MM.1S (cell line): ENCODE measurements at regions not wholly inside any gene's neighbourhood (a gene's known extent, or its start where the extent isn't known, plus 50 kb on each side); places are given as distances from the start of the nearest gene placed in this dataset.

Experiments used
- EZH2 ChIP-seq: fragments of 300-600 bp; sonication (generic); optimal IDR thresholded peaks from 2 replicates; pipeline ENCODE3; 2017; ENCODE audit warnings: low read depth, mild to moderate bottlenecking, antibody characterized with exemption, low read length, mixed read lengths
- TF ChIP-seq, protein P1 (sequence below): fragments of 300-600 bp; sonication (generic); IDR thresholded peaks from 2 replicates; pipeline ENCODE4 v1.5.1; 2016; ENCODE audit warnings: antibody characterized with exemption, low read length, mixed read lengths

DNA sequence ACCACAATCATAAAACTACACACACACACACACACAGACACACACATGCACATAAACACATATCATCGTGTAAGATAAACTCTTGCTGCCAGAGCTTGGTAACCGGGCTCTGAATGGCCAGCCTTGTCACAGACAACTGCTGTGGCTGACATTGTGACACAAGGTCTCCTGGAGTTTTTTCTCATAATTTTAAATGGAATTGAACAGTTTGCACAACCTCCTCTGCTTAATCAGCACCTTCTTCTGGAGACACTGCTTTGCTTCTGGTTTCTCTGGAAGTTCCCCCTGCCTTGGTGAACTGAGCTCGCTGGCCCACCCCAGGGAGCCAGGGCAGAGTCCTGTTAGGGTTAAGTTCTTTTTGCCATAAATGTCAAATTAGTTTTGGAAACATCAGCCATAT lies 115.4 kb downstream of the UTP18 start:
- TF ChIP-seq, protein P1, sequence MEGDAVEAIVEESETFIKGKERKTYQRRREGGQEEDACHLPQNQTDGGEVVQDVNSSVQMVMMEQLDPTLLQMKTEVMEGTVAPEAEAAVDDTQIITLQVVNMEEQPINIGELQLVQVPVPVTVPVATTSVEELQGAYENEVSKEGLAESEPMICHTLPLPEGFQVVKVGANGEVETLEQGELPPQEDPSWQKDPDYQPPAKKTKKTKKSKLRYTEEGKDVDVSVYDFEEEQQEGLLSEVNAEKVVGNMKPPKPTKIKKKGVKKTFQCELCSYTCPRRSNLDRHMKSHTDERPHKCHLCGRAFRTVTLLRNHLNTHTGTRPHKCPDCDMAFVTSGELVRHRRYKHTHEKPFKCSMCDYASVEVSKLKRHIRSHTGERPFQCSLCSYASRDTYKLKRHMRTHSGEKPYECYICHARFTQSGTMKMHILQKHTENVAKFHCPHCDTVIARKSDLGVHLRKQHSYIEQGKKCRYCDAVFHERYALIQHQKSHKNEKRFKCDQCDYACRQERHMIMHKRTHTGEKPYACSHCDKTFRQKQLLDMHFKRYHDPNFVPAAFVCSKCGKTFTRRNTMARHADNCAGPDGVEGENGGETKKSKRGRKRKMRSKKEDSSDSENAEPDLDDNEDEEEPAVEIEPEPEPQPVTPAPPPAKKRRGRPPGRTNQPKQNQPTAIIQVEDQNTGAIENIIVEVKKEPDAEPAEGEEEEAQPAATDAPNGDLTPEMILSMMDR = no peak
- TF ChIP-seq EZH2 = no peak
